ENCODE measurements at regions not wholly inside any gene's neighbourhood (a gene's known extent, or its start where the extent isn't known, plus 50 kb on each side); places are given as distances from the start of the nearest gene placed in this dataset.

DNA sequence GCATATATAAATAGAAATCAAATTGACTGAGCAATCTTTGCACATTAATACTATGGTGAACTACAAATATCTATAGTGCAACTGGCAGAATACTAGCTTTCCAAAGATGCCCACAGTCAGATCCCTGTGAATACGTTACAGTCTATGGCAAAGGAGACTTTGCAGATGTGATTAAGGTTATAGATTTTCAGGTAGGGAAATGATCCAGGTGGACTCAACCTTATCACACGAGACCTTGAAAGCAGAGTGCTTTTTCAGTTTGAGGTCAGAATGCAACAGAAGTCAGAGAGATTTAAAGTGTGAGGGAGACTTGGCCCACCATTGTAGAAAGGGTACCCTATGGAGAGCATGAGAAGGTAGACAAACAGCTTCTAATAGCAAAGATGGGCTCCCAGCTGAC lies 122.6 kb downstream of the TRIB2 start:
- TF ChIP-seq GATA3 (IDR thresholded peaks at IDR 0.05; ENCODE audit: low read depth, low read length) (no peak), GATA2 (IDR thresholded peaks at IDR 0.05; ENCODE audit: low read depth, low read length) (no peak)

Measured in SH-SY5Y (cell line).